ENCODE measurements at regions not wholly inside any gene's neighbourhood (a gene's known extent, or its start where the extent isn't known, plus 50 kb on each side); places are given as distances from the start of the nearest gene placed in this dataset.

DNA sequence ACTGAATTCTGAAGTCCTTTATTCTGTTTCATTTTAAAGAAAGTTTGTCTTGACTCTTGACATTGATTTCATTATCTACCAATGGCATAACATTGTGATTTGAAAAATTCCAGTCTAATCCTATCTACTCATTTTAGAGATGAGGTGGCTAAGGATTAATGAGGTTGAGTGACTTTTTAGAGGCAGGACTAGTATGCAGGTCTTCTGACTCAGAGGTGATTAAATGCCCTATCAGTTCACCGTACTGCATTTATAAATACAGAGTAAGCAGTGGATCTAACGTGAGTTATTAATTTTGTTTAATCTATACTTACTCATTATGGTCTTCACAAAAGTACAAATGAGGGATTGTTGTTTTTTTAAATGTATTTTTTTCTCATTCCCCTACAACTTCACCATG lies 277.6 kb downstream of the PTBP2 start:
- no peak for DNase-seq

DNA sequence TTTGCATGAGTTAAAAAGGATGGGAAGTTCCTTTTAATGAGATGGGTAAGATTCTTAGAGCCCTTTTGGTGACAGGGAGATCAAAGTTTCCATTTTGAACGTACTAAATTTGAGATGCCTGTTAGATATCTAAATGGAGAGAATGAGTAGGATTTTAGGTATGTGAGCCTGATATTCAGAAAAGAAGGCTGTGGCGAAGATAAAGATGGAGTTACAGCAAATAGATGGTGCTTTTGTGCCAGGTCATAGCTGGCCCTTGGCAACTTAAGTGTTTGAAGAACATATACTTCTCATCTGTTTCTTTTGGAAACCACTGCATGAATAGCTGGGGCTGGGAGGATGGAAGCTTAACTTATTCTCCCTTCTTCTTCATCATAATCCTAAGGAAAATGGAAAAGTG lies 282.5 kb downstream of the PTBP2 start:
- no peak for DNase-seq

DNA sequence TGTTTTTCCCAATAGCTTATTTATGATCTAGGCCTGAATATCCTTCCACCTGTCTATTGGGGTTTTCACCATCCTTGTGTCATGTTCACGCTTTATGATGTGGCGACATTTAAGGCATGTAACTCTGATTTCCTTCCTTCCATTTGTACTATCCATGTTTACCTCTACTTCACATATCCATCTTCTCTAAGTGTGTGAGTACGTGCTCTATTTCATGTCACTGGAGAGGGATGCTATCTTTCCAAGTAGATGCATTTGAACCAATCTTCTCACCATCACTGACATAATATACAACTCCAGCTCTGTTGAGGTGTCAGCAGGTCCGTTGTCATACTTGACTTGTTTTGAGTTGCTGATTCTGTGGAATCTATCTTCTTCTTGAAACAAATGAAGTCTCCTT lies 283.2 kb downstream of the PTBP2 start:
- DNase-seq: no peak

DNA sequence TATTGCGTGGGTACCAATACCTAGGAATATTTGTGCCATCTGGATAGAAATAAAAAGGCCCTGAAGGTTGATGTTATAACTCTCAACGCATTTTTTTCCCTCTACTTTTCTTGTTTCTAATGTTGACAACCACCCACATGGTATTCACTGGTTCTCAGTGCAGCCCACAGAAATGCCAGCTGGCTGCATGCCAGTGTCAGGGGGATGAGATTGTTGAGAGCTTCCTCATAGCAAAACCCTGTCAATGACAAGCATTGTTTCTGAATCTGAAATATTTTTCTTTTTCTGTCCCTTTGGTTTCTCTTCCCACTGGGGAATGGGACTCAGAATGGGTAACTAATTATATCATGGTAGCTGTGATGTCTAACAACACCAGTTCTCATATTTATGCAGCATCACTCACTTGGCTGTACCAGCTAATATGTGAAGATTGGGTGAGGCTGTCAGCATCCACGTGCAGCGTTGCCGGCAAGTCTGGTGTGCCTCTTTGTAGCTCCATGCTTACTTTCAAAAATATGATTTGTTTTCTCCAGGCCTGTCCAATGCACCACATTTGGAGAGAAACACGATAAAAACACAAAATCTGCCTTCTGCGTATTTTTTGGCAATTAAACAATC lies 284.6 kb downstream of the PTBP2 start:
- DNase-seq: no peak

DNA sequence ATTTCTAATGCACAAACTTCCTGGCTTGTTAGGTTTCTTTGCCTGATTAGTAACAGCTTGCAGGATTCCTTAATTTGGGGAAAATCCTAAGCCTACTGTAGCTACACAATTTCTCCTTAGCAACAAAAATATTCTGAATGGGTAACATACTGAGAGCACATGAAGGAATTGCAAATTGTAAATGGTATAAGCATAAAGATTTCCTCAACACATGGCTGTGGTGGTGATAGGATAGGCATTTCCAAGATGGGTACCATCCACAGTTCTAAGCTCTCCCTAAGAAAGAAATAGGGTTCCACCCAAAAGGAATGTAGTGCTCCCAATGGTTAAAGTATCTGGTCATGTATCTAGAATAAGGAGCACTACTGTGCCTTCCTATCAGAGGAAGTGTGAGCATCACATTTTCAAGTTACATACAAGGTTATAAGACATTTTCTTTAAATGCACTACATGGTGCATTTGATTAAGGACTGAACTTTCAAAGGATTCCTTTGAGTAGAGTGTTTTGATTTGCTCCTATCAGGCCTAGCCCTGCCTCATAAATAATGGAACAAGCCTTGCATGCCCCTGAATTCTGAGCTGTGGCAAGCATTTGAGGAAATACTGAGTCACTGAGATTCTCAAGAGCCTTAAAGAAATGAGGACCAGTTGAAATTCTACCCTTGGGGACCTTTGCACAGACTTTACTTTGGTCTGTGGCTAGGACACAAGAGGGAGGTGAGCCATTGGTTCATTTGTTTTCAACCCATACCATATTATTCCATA lies 286.4 kb downstream of the PTBP2 start:
- no peak for DNase-seq

DNA sequence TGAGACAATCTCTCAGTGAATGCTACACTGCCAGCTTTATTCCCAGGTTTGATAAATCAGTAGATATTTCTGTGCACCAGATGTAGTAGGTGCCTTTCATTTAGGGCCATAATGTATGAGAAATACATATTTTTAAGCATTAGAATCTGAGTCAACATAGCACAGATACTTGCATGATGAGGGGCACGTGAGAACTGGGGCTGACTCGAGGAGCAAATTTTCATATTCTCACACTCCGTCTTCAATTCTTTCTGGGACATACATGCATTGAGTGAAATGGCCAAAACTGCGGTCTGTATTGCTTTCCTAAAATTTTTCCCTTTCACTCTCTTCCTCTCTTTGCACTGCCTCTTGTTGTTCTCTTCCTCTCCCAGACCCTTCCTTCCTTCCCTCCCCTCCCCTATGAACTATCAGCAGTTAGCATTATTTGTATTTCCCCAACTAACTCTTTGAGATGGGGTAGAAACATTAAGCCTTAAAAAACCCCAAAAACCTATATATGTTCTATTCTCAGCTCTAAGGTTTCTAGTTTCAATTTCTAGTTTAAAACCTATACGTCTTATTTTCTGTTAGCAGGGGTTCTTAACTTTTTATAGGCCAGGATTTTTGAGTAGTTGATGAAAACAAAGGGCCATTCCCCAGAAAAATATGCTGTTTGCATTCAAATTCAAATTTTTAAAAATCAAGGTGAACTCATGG lies 289.1 kb downstream of the PTBP2 start:
- DNase-seq: no peak

DNA sequence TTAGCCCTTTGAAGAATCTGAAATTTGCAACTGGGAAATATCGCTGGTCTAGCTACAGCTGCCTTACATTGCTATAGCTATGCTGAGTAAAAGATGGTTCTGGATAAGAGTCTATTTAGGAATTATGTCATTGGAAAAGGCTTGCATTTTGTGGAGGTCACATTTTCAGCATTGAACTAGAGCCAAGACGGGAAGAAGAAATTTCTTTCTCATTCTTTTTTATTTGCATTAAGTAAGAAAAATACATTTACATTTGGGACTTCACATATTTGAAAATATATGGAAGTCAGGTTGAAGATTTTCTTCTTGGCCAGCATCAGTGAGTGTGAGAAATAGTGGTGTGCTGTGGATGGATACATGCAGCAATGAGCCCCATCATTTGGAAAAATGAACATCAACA lies 291.6 kb downstream of the PTBP2 start:
- no peak for DNase-seq

DNA sequence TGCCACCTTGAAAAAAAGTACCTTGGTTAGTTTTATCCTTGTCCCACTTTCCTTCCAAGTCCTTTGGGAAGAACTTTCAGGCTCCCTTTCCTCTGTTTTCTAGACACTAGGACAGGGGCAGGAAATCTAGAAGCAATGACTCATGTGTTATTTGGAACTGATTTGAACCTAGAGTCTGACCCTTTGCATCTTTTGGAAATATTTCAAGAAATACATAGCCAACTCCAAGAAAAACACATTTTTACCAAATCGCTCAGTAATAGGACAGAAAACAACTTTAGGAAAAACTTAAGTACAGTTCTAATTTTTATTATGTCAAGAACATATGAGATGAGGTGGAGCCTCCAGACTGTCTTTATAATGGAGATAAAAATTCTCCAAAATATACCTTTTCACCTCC lies 292.4 kb downstream of the PTBP2 start:
- DNase-seq: no peak

DNA sequence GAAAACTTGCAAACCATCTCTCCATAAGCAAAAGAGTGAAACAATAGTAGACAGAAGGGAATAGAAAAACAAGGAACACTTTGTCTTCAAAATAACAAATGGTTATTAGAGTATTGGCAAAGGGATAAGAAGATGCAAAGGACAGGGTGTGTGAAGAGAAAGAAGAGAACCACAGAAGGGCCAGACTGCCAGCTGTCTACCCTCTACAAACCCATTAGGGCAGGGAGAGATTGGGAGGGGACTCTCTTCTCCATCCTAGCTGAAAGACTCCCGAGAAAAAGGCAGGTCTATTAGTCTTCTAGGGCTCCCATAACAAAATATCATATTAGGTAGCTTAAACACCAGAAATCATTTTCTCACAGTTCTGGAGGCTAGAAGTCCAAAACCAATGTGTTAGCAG lies 292.8 kb downstream of the PTBP2 start:
- DNase-seq: no peak

DNA sequence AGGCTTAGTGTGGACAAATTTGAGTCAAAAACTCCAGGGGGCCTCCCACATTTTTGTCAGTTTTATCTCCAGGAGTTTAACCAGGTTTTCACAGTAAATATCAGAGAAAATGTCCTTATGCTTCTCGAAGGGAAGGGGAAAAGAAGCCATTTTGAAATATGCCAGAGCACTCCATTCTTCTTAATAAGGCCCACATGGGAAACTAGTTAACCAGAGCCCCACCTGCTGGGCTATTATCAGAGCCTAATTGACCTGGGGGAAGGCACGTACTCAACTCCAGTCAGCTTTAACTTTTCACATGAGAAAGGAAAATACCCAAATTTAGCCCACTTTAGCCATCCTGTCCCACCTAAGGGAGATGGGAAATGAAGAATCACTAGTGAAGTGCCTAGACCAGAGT lies 296.3 kb downstream of the PTBP2 start:
- no peak for DNase-seq

Data from stimulated activated CD4-positive, alpha-beta T cell treated with anti-CD3 and anti-CD28 coated beads, Interleukin-12 subunit alpha, Interleukin-12 subunit beta, amount 100 ng/mL, for 4 hours (primary cell).